ACHN (cell line): ENCODE measurements at regions not wholly inside any gene's neighbourhood (a gene's known extent, or its start where the extent isn't known, plus 50 kb on each side); places are given as distances from the start of the nearest gene placed in this dataset.

Experiments
- DNase-seq: peaks from one replicate; pipeline ENCODE4 v3.0.0-alpha.2; 2015
- in situ Hi-C: cut with HindIII; loops from 2 replicates; pipeline ENCODE4 v1.10.0; 2017; ENCODE audit warnings: low sequenced_read_pairs, low pct_ligation_motif_present, low pct_unique_long_range_greater_than_20kb

- no peak for DNase-seq
- in situ Hi-C loops = no loop called here
These were observed 54.6 kb upstream of the C3orf49 start for GRCh38 chr3:63764511-63764910.

GRCh38 chr3:63766261-63766660, 52.8 kb upstream of the C3orf49 start:
- in situ Hi-C loops = no loop called here
- DNase-seq = no peak

GRCh38 chr3:63768386-63768785, 50.7 kb upstream of the C3orf49 start:
- in situ Hi-C loops = no loop called here

GRCh38 chr3:63768888-63769287, 50.2 kb upstream of the C3orf49 start:
- no peak for DNase-seq
- in situ Hi-C loops = no loop called here

More at GRCh38 chr3:63768386-63768785, 50.7 kb upstream of the C3orf49 start:
- no peak for DNase-seq
